Femur (tissue), 1 donor: ENCODE measurements at regions not wholly inside any gene's neighbourhood (a gene's known extent, or its start where the extent isn't known, plus 50 kb on each side); places are given as distances from the start of the nearest gene placed in this dataset.
"Not testable (repeated sequence)": the region's sequence is repeated elsewhere in the genome, so short reads cannot be mapped to it uniquely, and the experiment has no call there.

Source experiments
- DNase-seq: peaks from one replicate; pipeline ENCODE4 v3.0.0-alpha.2; 2017

- no peak for DNase-seq
Measured at GRCh38 chr6:792662-793061, 99.7 kb upstream of the EXOC2 start.

DNA sequence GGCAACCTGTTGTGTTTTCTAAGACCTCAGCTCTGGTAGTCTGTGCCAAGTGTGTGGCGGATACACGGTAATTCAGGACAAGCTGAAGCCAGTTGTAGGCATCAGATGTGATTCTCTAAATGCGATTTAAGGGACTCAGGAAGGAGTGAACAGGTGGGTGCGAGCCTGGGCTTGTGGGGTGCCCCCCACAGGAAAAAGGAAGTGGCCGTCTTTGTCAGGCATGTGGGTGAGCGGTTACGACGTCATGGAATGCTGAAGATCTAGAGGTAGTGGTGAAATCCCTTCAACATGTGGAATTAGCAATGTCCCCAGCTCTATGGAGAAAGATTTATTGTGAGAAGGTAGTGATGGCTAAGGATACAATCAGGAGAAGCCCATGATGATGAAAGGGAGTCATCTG lies 95.1 kb upstream of the EXOC2 start:
- no peak for DNase-seq

- DNase-seq = no peak
Measured at GRCh38 chr6:786946-787763, 94.2 kb upstream of the EXOC2 start.

DNA sequence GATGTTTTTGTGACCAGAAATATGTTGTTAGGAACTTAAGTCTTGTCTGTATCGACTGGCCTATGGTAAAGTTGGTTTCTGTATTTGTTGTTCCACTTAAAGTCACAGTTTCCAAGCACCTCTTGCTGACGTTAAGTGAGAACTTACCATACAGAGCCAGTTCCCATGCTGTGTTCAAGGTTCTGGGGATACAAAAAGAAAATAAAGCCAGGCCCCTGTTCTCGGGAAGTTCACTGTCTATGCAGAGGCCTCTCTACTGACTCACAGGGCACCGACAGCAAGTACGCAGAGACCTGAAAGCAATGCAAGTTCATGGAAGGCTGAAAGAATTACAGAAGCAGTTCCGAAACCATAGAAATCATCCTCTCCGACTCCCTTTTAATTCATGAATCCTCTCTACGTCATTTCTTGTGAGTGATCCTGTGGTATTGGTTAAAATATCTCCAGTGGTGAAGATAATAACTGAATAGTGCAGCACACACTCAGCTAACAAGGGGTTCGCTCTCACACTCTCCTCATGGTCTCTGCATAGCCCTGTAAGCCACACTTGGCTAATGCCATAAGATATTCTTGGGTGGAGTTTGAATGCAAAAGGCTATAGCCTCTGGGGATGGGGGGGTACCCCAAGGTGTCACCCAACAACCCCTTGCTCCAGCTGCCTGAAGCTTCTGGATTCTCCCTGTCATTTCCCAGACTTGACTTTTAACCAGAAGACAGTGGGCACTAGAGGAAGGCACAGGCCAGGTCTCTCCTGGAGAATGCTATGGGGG lies 91.2 kb upstream of the EXOC2 start:
- no peak for DNase-seq

GRCh38 chr6:782141-782540 lies 89.2 kb upstream of the EXOC2 start:
- DNase-seq = no peak

GRCh38 chr6:781350-781961 lies 88.5 kb upstream of the EXOC2 start:
- DNase-seq = no peak

GRCh38 chr6:780706-781105 lies 87.8 kb upstream of the EXOC2 start:
- no peak for DNase-seq

- no peak for DNase-seq
Measured at GRCh38 chr6:776951-777350, 84.0 kb upstream of the EXOC2 start.

- no peak for DNase-seq
Measured at GRCh38 chr6:776528-776931, 83.6 kb upstream of the EXOC2 start.

GRCh38 chr6:775863-776262 lies 82.9 kb upstream of the EXOC2 start:
- no peak for DNase-seq

DNA sequence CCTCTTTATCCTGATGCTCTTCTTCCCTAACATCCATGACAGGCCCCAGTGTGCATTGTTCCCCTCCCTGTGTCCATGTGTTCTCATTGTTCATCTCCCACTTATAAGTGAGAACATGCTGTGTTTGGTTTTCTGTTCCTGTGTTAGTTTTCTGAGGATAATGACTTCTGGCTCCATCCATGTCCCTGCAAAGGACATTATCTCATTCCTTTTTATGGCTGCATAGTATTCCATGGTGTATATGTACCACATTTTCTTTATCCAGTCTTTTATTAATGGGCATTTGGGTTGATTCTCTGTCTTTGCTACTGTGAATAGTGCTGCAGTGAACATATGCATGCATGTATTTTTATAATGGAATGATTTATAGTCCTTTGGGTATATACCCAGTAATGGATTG lies 78.7 kb upstream of the EXOC2 start:
- DNase-seq = not testable (repeated sequence)

DNA sequence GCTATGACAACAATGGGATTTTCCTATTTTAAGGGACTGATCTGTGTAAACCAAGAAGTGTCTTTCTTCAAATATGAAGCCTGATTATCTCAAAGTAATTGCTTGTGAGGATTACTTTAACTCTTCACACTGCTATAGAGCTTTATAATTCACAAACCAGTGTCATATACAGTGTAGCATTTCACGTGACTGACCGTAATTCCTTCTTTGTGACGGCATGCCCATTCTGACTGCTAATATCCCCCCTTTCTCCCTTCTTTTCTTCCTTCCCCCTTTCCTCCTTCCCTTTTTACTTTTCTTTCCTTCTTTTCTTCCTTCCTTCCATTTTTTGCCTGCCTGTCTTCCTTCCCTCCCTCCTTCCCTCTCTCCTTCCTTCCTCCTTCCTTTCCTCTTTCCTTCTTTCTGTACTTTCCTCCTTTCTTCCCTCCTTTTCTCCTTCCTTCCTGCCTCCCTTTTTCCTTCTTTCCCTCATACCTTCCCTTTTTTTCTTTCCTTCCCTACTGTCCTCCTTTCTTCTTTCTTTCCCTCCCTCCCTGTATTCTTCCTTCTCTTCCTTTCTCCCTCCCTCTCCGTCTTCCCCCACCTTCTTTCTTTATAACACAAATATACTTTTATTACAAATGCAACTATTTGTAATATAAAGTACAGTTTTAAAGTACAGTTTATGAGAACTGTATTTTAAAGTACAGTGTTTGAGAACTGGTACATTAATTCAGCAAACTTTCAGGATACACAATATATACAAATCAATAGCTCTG lies 75.0 kb upstream of the EXOC2 start:
- DNase-seq = no peak

- DNase-seq = no peak
Measured at GRCh38 chr6:766625-767024, 73.7 kb upstream of the EXOC2 start.

DNA sequence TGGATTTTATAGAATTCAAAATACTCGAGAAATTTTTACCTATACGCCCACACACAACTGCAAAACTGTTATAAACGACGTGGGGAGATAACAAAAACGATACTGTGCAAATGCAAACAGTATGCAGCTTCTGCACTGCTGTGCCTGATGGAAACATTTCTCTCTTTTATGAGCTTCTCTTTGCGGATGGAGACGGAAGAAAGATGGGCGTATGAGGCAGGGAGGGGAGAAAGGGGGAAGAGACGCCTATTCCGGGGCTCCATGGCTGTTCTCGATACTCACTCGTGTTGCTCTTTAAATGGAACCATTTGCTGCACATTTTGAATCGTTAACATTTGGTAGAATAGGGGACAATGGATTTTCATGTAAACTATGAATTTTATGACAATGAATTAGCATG lies 69.1 kb upstream of the EXOC2 start:
- DNase-seq = no peak

GRCh38 chr6:760982-761955 lies 68.3 kb upstream of the EXOC2 start:
- DNase-seq = no peak

- DNase-seq = no peak
Measured at GRCh38 chr6:759729-760128, 66.8 kb upstream of the EXOC2 start.

DNA sequence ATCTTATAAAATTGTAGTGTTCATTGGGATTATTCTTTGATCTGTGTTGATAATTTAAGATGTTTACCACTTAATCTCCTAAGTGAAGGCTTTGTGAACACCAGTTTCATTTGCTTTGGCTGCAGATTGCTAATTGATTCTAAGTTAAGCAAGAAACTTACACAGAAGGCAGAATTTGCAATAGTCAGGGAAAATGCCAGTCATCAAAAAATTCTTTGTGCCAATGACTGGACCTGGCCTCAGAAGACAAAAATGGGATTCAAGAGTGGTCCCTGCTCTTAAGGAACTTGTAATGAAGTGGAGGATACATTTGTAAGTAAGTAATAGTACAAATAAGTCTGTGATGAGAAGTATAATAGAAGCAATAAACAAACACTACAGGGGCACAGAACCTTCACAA lies 63.3 kb upstream of the EXOC2 start:
- DNase-seq = no peak

DNA sequence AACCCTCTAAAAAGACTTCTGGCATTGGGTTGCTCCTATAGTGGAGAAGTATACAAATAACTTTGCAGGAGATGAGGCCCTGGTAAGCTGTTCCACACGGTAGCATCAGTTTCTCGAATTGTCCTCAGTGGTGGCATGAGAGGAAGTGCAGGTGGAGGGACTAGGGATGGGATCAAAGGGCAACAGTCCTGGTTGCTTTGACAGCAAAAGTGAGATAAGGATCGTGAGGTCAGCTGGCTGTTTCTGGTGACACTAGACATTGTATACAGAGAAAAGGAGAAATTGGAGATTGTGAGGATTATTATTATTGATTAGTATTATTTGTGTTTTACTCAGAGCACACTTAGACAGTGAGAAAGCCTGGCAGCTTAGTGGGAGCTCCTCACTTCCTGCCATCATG lies 61.3 kb upstream of the EXOC2 start:
- DNase-seq = no peak

DNA sequence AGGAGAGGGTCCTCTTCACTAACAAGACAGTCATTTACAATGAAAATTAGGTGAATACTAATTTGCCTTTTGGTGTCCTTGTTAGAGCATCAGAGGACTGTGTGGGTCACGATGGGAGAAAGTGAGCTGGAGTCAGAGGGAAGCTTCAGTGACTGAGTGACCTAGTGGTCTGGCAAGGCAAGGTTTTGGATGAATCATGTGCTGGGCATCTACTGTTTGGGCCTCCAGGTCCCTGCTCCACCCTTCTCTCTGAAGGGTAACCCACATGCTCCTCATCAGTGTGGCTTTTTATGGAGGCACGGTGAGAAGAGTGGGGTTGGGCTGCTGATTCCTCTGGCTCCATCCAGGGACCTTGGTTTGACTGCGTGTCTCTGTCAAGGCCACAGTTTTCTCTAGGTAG lies 60.5 kb upstream of the EXOC2 start:
- DNase-seq = no peak

GRCh38 chr6:752438-752837 lies 59.5 kb upstream of the EXOC2 start:
- no peak for DNase-seq

- no peak for DNase-seq
Measured at GRCh38 chr6:751765-752164, 58.8 kb upstream of the EXOC2 start.

DNA sequence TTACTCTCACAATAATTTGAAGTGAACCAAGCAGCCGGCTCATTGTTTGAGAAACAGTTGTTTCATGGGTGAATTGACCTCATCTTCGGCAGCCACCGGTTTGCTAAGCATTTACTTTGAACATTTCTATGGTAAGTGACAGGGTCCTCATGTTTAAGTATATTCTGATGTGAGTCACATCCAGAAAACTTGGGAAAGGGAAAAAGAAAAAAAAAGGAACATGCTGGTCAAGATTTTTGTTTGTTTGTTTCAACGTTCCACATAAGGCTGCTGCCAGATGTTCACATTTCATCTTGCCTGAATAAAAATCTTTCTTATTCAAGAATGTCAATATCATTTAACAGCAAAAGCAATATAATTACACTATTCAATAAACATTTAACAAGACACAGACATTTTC lies 55.0 kb upstream of the EXOC2 start:
- DNase-seq = no peak
